GM23248 (cell line): ENCODE measurements at regions not wholly inside any gene's neighbourhood (a gene's known extent, or its start where the extent isn't known, plus 50 kb on each side); places are given as distances from the start of the nearest gene placed in this dataset.

Experiments used
- EZH2 ChIP-seq: fragments of 200-600 bp; sonication (generic); IDR thresholded peaks from 2 replicates; pipeline ENCODE4 v1.6.1; 2018; ENCODE audit warnings: antibody characterized with exemption, mild to moderate bottlenecking; ENCODE audit not compliant: insufficient read depth, poor library complexity, severe bottlenecking
- EZH2phosphoT487 ChIP-seq: fragments of 200-600 bp; sonication (generic); IDR thresholded peaks from 2 replicates; pipeline ENCODE4 v1.6.1; 2018; ENCODE audit warnings: antibody characterized with exemption, moderate library complexity, mild to moderate bottlenecking, low read depth; ENCODE audit not compliant: insufficient read depth

- TF ChIP-seq EZH2 (no peak), EZH2phosphoT487 (no peak)
These were observed 98.6 kb upstream of the RSPO3 start for GRCh38 chr6:127019828-127020227.
